ENCODE measurements at regions not wholly inside any gene's neighbourhood (a gene's known extent, or its start where the extent isn't known, plus 50 kb on each side); places are given as distances from the start of the nearest gene placed in this dataset.

DNA sequence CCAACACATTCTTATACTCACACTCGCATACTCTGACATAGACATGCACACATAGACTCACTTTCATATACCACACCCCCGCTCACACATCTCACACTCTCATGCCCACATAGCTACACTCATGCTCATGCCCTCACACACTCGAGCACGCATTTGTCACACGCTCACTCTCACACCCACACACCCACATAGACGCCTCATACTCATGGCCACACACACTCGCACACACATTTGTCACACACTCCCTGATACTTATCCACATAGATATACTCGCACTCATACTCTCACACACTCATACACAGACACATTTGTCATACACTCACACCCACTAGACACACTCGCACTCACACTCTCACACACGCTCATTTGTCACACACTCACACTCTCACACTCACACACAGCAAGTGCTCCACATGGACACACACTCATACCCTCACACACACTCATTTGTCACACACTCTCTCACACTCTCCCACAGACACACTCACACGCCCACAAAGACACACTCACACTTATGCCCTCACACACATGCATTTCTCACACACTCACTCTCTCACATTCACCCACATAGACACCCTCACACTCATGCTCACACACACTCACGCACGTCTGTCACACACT lies 50.9 kb downstream of the TNP1 start:
- Histone ChIP-seq H3K36me3 (ENCODE audit: insufficient read depth, low read length) (no peaks in the 10 kb centered on the region), H3K9me3 (ENCODE audit: control insufficient read depth, insufficient read depth, low read length) (no peaks in the 10 kb centered on the region), H3K4me1 (ENCODE audit: insufficient read depth, low read length) (no peaks in the 10 kb centered on the region), H3K9ac (ENCODE audit: low read depth, low read length) (no peak overlapping the region)

DNA sequence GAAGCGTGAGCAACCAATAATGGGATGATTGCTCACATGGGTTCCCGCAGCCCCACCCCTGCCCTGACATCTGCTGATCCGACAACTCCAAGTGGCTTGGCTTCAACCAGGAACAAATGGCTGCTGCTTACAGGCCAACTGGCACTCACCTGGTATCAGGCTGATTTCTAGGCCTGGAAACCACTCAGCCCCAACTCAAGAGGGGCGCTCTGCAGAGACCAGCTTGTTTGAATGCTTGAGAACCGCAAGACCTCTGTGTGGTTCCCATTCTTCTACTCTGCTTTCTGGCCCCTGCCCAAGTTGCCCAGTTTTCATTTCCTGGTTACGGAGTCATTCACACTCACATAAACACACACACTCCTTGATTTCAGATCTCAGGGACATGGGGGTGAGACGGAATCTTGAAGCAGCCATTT lies 52.0 kb downstream of the TNP1 start:
- H3K9ac ChIP-seq (ENCODE audit: low read depth, low read length), result no peak overlapping the region
- H3K4me1 ChIP-seq (ENCODE audit: insufficient read depth, low read length), result no peaks in the 10 kb centered on the region
- no peaks in the 10 kb centered on the region for H3K9me3 ChIP-seq (ENCODE audit: control insufficient read depth, insufficient read depth, low read length)
- H3K36me3 ChIP-seq (ENCODE audit: insufficient read depth, low read length), result no peaks in the 10 kb centered on the region

GRCh38 chr2:216804357-216805350 lies 55.2 kb downstream of the TNP1 start:
- Histone ChIP-seq H3K9me3 (ENCODE audit: control insufficient read depth, insufficient read depth, low read length) (no peaks in the 10 kb centered on the region), H3K4me1 (ENCODE audit: insufficient read depth, low read length) (no peaks in the 10 kb centered on the region), H3K9ac (ENCODE audit: low read depth, low read length) (no peak overlapping the region), H3K36me3 (ENCODE audit: insufficient read depth, low read length) (no peaks in the 10 kb centered on the region)

GRCh38 chr2:216803791-216804190 lies 56.1 kb downstream of the TNP1 start:
- Histone ChIP-seq H3K9me3 (ENCODE audit: control insufficient read depth, insufficient read depth, low read length) (no peaks in the 10 kb centered on the region), H3K9ac (ENCODE audit: low read depth, low read length) (no peak overlapping the region), H3K4me1 (ENCODE audit: insufficient read depth, low read length) (no peaks in the 10 kb centered on the region), H3K36me3 (ENCODE audit: insufficient read depth, low read length) (no peaks in the 10 kb centered on the region)

DNA sequence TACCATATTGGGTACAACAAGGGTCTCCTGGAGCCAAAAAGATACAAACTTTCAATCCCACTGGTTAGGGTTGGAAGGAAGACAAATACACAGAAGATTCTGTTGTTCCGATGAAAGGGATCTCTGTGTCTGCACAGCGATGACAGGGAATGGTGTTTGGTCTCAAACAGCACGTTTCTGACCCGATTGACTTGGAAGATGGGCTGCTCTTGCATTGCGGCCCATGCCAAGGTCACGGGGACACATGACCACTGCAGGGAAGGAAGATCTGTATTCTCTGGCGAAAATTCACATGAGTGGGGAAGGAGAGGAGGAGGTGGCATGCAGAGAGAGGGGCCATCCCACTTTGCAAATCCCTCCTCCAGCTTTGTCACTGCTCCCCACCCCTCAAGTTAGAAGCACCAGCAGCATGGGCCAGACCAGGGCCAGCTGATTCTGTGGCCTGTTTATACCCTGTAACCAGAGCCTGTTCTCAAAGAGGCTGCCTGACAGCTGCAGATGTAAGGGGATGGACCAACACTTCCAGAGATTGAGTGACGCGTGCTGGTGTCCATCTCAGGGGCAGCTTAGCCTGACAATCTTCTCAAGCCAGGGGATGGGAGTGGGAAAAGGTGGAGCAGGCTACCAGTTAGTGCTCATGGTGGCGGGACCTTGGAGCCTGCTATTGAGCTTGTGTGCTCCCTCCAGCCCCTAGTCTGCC lies 57.2 kb downstream of the TNP1 start:
- H3K36me3 ChIP-seq (ENCODE audit: insufficient read depth, low read length), result no peaks in the 10 kb centered on the region
- no peaks in the 10 kb centered on the region for H3K9me3 ChIP-seq (ENCODE audit: control insufficient read depth, insufficient read depth, low read length)
- no peak overlapping the region for H3K9ac ChIP-seq (ENCODE audit: low read depth, low read length)
- H3K4me1 ChIP-seq (ENCODE audit: insufficient read depth, low read length), result no peaks in the 10 kb centered on the region

GRCh38 chr2:216800836-216801235 lies 59.0 kb downstream of the TNP1 start:
- Histone ChIP-seq H3K9me3 (ENCODE audit: control insufficient read depth, insufficient read depth, low read length) (no peaks in the 10 kb centered on the region), H3K36me3 (ENCODE audit: insufficient read depth, low read length) (no peaks in the 10 kb centered on the region), H3K9ac (ENCODE audit: low read depth, low read length) (no peak overlapping the region), H3K4me1 (ENCODE audit: insufficient read depth, low read length) (no peaks in the 10 kb centered on the region)

- H3K4me1 ChIP-seq (ENCODE audit: insufficient read depth, low read length), result no peaks in the 10 kb centered on the region
- no peak overlapping the region for H3K9ac ChIP-seq (ENCODE audit: low read depth, low read length)
- no peaks in the 10 kb centered on the region for H3K9me3 ChIP-seq (ENCODE audit: control insufficient read depth, insufficient read depth, low read length)
- H3K36me3 ChIP-seq (ENCODE audit: insufficient read depth, low read length), result no peaks in the 10 kb centered on the region
Measured at GRCh38 chr2:216799873-216800431, 59.9 kb downstream of the TNP1 start.

- Histone ChIP-seq H3K9me3 (ENCODE audit: control insufficient read depth, insufficient read depth, low read length) (no peaks in the 10 kb centered on the region), H3K4me1 (ENCODE audit: insufficient read depth, low read length) (0 out of 2 replicates have a peak, but pooled peaks cover 3% of the 10 kb centered on the region), H3K36me3 (ENCODE audit: insufficient read depth, low read length) (no peaks in the 10 kb centered on the region), H3K9ac (ENCODE audit: low read depth, low read length) (no peak overlapping the region)
Measured at GRCh38 chr2:216796115-216796840, 63.6 kb downstream of the TNP1 start.

DNA sequence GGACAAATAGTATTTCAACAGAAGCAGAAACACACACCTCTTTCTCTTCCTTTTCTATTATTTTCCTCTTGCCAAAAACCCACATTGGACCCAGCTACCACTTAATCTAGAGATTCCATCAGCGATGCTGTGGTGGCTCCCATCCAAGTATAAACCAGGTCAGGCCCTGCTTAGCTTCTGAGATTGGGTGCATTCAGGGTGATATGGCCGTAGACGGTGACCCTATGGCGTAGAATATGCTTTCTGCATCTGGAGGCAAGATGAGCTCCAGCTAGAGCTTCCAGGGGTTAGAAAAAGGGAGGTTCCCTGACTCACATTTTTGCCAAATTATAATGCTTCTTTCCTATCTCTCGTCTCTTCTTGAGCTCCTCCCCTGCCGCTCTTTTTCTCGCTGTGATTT lies 66.5 kb downstream of the TNP1 start:
- Histone ChIP-seq H3K9ac (ENCODE audit: low read depth, low read length) (no peak overlapping the region), H3K36me3 (ENCODE audit: insufficient read depth, low read length) (no peaks in the 10 kb centered on the region), H3K4me1 (ENCODE audit: insufficient read depth, low read length) (0 out of 2 replicates have a peak, but pooled peaks cover 3% of the 10 kb centered on the region), H3K9me3 (ENCODE audit: control insufficient read depth, insufficient read depth, low read length) (no peaks in the 10 kb centered on the region)

DNA sequence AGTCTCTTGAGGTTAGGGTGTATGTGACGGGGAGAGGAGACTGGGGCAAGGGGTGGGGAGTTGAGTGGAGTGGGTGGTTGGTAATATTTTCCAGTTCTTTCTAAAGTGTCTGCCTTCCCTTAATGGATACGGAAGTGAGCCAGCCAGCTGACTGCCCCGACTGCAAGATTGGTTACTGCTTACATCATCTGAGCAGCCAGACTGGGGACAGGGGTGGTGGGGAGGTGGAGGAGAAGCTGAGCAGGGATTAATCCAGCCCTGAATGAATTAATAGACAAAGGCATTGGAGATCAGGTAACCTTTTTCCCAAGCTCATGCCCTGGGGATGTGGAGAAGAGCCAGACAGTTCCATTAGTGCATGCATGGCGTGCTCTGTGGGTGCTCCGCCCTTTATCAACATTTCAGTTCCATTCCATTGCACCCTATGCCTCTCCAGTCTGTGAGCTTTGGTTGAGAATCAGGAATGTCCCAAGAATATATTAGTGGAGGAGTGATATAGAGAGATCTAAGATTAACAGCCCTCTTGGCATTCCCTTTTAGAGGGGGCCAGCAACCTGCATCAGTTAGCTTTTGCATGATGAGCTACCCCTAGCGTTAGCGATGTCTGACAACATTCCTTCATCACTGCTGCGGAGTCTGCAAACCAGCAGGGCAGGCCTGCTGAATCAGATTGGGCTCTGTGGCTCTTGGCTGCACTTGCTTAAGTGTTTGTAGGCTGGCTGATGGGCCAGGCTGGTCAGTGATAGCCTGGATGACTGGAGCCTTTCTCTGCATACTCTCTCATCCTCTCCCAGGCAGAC lies 67.4 kb downstream of the TNP1 start:
- no peaks in the 10 kb centered on the region for H3K36me3 ChIP-seq (ENCODE audit: insufficient read depth, low read length)
- no peaks in the 10 kb centered on the region for H3K9me3 ChIP-seq (ENCODE audit: control insufficient read depth, insufficient read depth, low read length)
- 0 out of 2 replicates have a peak, but pooled peaks cover 3% of the 10 kb centered on the region for H3K4me1 ChIP-seq (ENCODE audit: insufficient read depth, low read length)
- no peak overlapping the region for H3K9ac ChIP-seq (ENCODE audit: low read depth, low read length)

DNA sequence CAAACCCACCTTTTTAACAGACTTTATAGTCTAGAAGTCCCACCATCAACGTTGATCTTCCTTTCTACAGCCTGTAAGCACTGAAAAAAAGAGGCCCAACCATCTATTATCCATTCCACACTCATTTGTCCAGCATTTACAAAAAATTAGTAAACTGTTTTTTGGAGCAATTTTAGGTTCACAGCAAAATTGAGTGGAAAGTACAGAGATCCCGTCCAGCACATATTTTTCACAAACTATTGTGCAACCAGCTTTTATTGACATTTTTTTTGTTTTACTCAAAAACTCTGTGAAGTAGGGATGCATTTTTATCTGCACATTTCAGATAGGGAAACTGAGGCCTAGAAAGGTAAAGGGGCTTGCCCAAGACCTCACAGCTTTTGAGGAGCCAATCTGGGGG lies 68.6 kb downstream of the TNP1 start:
- no peaks in the 10 kb centered on the region for H3K36me3 ChIP-seq (ENCODE audit: insufficient read depth, low read length)
- H3K9me3 ChIP-seq (ENCODE audit: control insufficient read depth, insufficient read depth, low read length), result no peaks in the 10 kb centered on the region
- no peak overlapping the region for H3K9ac ChIP-seq (ENCODE audit: low read depth, low read length)
- 0 out of 2 replicates have a peak, but pooled peaks cover 3% of the 10 kb centered on the region for H3K4me1 ChIP-seq (ENCODE audit: insufficient read depth, low read length)

DNA sequence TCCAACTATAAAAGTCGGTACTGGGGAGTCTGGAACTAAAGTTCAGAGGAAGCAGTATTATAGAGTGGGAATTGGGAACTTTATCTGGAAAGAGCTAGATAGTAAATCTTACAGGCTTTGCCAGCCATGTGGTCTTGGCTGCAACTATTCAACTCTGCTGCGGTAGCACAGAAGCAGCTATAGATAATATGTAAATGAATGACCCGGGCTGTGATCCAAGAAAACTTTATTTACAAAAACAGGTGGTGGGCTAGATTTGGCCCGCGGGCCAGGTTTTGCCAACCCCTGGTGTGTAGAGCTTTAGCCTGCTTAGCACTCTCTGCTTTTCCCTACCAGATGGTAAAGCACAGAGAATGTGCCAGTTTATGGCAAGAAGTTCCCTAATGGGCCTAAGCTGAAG lies 70.8 kb downstream of the TNP1 start:
- Histone ChIP-seq H3K36me3 (ENCODE audit: insufficient read depth, low read length) (no peaks in the 10 kb centered on the region), H3K4me1 (ENCODE audit: insufficient read depth, low read length) (0 out of 2 replicates have a peak, but pooled peaks cover 3% of the 10 kb centered on the region), H3K9ac (ENCODE audit: low read depth, low read length) (no peak overlapping the region), H3K9me3 (ENCODE audit: control insufficient read depth, insufficient read depth, low read length) (no peaks in the 10 kb centered on the region)

DNA sequence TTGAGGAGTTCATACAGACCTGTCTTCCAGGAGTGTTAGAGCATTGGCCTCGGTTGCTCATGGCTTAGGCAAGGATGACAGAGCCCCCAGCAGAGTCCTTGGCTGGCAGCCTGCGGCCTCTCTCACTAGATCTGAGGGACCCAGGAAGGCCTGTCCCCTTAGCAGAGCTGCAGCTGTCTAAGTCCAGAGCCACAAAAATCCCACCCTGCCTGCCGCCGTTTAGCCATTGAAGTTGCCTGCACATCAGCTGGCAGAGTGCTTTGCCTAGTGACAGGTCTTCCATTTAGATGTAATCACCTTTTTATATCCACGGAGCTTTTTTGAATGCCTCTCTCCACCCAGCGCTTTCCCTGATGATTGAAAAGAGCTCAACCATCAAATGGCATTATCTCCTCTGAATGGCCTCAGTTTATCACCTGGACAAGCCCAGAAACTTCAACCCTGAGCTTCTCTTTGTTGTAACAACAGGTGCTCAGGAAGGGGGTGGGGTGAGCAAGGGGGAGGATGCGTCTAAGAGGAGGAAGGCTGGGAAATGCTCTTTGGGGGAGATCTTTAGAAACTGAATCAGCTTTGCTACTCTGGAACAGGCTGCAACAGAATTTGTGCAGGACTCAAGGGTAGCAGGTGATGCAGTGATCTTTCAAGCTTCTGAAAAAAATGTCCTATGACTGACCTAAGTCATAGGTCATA lies 71.9 kb downstream of the TNP1 start:
- Histone ChIP-seq H3K9me3 (ENCODE audit: control insufficient read depth, insufficient read depth, low read length) (no peaks in the 10 kb centered on the region), H3K4me1 (ENCODE audit: insufficient read depth, low read length) (0 out of 2 replicates have a peak, but pooled peaks cover 2% of the 10 kb centered on the region), H3K36me3 (ENCODE audit: insufficient read depth, low read length) (no peaks in the 10 kb centered on the region)

More for the DNA sequence above, 71.9 kb downstream of the TNP1 start:
- no peak overlapping the region for H3K9ac ChIP-seq (ENCODE audit: low read depth, low read length)
